PC-9 (cell line): ENCODE measurements at regions not wholly inside any gene's neighbourhood (a gene's known extent, or its start where the extent isn't known, plus 50 kb on each side); places are given as distances from the start of the nearest gene placed in this dataset.

ENCODE experiments used
- BruUV-seq: library from RNA; stranded (reverse); fragments of 400-500 nt; replicated peaks from 2 replicates; lab custom pipeline; 2021; lab: Mats Ljungman, UMichigan
- CTCF ChIA-PET: fragments of 300-600 bp; sonication (Branson Sonifier 250); formaldehyde crosslinking; loops from one replicate; lab custom pipeline; 2022; ENCODE audit warnings: antibody characterized with exemption; lab: Charles Lee
- POLR2A ChIA-PET: fragments of 300-600 bp; sonication (Branson Sonifier 250); formaldehyde crosslinking; loops from one replicate; lab custom pipeline; 2022; ENCODE audit warnings: antibody characterized with exemption; ENCODE audit not compliant: unreplicated experiment; lab: Charles Lee
- DNase-seq, 2 experiments: peaks; one replicate each; pipeline versions ENCODE4 v3.0.0 to v3.0.0-alpha.2; 2015 to 2022; ENCODE audit warnings: mixed read lengths in 1 of 2
- H2AFZ ChIP-seq: fragments of 200-600 bp; sonication (generic); 2 replicates; pipeline ENCODE4 v1.8.1; 2017; ENCODE audit warnings: antibody characterized with exemption
- H3F3A ChIP-seq: fragments of 200-600 bp; sonication (generic); 2 replicates; pipeline ENCODE4 v1.8.1; 2017; ENCODE audit warnings: antibody characterized with exemption, mild to moderate bottlenecking, low read depth; ENCODE audit not compliant: insufficient read depth
- H3K27ac ChIP-seq: fragments of 200-600 bp; sonication (generic); 2 replicates; pipeline ENCODE4 v1.6.1; 2016; ENCODE audit warnings: mixed run types
- H3K27me3 ChIP-seq: fragments of 200-600 bp; sonication (generic); 2 replicates; pipeline ENCODE4 v1.6.1; 2016; ENCODE audit warnings: low read depth, mixed run types; ENCODE audit not compliant: insufficient read depth
- H3K36me3 ChIP-seq: fragments of 200-600 bp; sonication (generic); 2 replicates; pipeline ENCODE4 v1.6.1; 2016; ENCODE audit warnings: low read depth, mixed run types
- H3K4me1 ChIP-seq: fragments of 200-600 bp; sonication (generic); replicated peaks from 2 replicates; pipeline ENCODE4 v1.6.1; 2016; ENCODE audit warnings: mixed run types; ENCODE audit not compliant: insufficient read depth
- H3K4me2 ChIP-seq: fragments of 200-600 bp; sonication (generic); 2 replicates; pipeline ENCODE4 v1.6.1; 2017; ENCODE audit warnings: mixed run types
- H3K4me3 ChIP-seq: fragments of 200-600 bp; sonication (generic); 2 replicates; pipeline ENCODE4 v1.6.1; 2016; ENCODE audit warnings: mixed run types
- H3K79me2 ChIP-seq: fragments of 200-600 bp; sonication (generic); 2 replicates; pipeline ENCODE4 v1.6.1; 2017; ENCODE audit warnings: low read depth, mixed run types
- H3K9me2 ChIP-seq: fragments of 200-600 bp; sonication (generic); 2 replicates; pipeline ENCODE4 v1.8.1; 2017; ENCODE audit warnings: mild to moderate bottlenecking; ENCODE audit not compliant: insufficient read depth
- H3K9me3 ChIP-seq: fragments of 200-600 bp; sonication (generic); 2 replicates; pipeline ENCODE4 v1.8.1; 2016; ENCODE audit warnings: low read depth; ENCODE audit not compliant: insufficient read depth
- H4K20me1 ChIP-seq: fragments of 200-600 bp; sonication (generic); 2 replicates; pipeline ENCODE4 v1.8.1; 2017; ENCODE audit not compliant: insufficient read depth
- EZH2 ChIP-seq: fragments of 200-600 bp; sonication (generic); IDR thresholded peaks from 2 replicates; pipeline ENCODE4 v1.8.0; 2017; ENCODE audit warnings: antibody characterized with exemption, low read depth
- intact Hi-C: fragments of 100-400 bp; cut with micrococcal nuclease; formaldehyde crosslinking; loops from one replicate; pipeline ENCODE4 v1.10.0; 2022; ENCODE audit not compliant: unreplicated experiment
- TF ChIP-seq, protein P1 (sequence below): fragments of 200-600 bp; sonication (generic); conservative IDR thresholded peaks from 2 replicates; pipeline ENCODE4 v1.6.1; 2017; ENCODE audit warnings: mixed run types, antibody characterized with exemption, mild to moderate bottlenecking, moderate library complexity

DNA sequence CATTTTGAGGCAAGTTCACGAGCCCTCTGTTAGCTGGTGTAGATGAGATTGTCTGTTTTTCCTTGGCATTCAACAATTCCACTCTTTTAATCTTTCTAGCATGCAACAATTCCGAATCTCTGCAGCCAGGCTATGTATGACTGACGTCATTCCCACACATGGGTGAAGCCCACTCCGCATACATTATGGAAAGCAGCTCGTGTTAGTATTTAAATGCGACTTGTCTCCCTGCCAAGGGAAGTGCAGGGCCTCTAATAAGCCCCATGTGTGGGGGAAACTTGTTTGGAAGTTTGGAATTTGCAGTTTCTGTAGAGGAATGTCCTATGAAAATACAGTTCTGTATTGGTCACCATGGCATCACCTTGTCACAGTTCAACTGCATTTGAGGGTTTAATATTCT lies 146.0 kb upstream of the FBXL7 start:
- Histone ChIP-seq H4K20me1 (no peaks in the 10 kb centered on the region), H3K9me3 (no peaks in the 10 kb centered on the region), H3K4me2 (no peak overlapping the region), H3K4me1 (no peaks in the 10 kb centered on the region), H3K9me2 (no peaks in the 10 kb centered on the region), H3K36me3 (no peaks in the 10 kb centered on the region), H3K79me2 (no peaks in the 10 kb centered on the region), H2AFZ (no peak overlapping the region), H3K27me3 (no peaks in the 10 kb centered on the region), H3F3A (no peaks in the 10 kb centered on the region), H3K4me3 (no peak overlapping the region), H3K27ac (no peak overlapping the region)
- no peak for DNase-seq
- ChIA-PET POLR2A (no interaction called here), CTCF (no interaction called here)
- BruUV-seq: no TSS peak
- intact Hi-C loops: no loop called here
- no peak for TF ChIP-seq EZH2
- TF ChIP-seq, protein P1, sequence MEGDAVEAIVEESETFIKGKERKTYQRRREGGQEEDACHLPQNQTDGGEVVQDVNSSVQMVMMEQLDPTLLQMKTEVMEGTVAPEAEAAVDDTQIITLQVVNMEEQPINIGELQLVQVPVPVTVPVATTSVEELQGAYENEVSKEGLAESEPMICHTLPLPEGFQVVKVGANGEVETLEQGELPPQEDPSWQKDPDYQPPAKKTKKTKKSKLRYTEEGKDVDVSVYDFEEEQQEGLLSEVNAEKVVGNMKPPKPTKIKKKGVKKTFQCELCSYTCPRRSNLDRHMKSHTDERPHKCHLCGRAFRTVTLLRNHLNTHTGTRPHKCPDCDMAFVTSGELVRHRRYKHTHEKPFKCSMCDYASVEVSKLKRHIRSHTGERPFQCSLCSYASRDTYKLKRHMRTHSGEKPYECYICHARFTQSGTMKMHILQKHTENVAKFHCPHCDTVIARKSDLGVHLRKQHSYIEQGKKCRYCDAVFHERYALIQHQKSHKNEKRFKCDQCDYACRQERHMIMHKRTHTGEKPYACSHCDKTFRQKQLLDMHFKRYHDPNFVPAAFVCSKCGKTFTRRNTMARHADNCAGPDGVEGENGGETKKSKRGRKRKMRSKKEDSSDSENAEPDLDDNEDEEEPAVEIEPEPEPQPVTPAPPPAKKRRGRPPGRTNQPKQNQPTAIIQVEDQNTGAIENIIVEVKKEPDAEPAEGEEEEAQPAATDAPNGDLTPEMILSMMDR: no peak

GRCh38 chr5:15353086-15353645 lies 146.8 kb upstream of the FBXL7 start:
- ChIA-PET CTCF (interaction anchor here (0.6 kb wide), 1 partner anchor 119 kb away, joined by 3 read pairs; no protein-coding TSS in a partner anchor), POLR2A (no interaction called here)
- no TSS peak for BruUV-seq
- no peak for TF ChIP-seq EZH2
- TF ChIP-seq, protein P1: no peak
- H3K36me3 ChIP-seq: no peaks in the 10 kb centered on the region
- no peaks in the 10 kb centered on the region for H4K20me1 ChIP-seq
- no peaks in the 10 kb centered on the region for H3F3A ChIP-seq
- H3K4me3 ChIP-seq: no peak overlapping the region
- no peaks in the 10 kb centered on the region for H3K9me2 ChIP-seq
- H2AFZ ChIP-seq: no peak overlapping the region
- H3K27ac ChIP-seq: no peak overlapping the region
- H3K9me3 ChIP-seq: no peaks in the 10 kb centered on the region
- H3K27me3 ChIP-seq: no peaks in the 10 kb centered on the region
- DNase-seq: no peak
- no peaks in the 10 kb centered on the region for H3K4me1 ChIP-seq
- H3K4me2 ChIP-seq: no peak overlapping the region
- intact Hi-C loops: no loop called here
- no peaks in the 10 kb centered on the region for H3K79me2 ChIP-seq

- no TSS peak for BruUV-seq
- H3F3A ChIP-seq: no peaks in the 10 kb centered on the region
- no peak overlapping the region for H3K4me2 ChIP-seq
- no peak for DNase-seq
- no peaks in the 10 kb centered on the region for H3K36me3 ChIP-seq
- no peak overlapping the region for H3K4me3 ChIP-seq
- ChIA-PET POLR2A (no interaction called here), CTCF (no interaction called here)
- no peak overlapping the region for H2AFZ ChIP-seq
- H3K79me2 ChIP-seq: no peaks in the 10 kb centered on the region
- no peaks in the 10 kb centered on the region for H4K20me1 ChIP-seq
- H3K4me1 ChIP-seq: no peaks in the 10 kb centered on the region
- no peak overlapping the region for H3K27ac ChIP-seq
- H3K9me2 ChIP-seq: no peaks in the 10 kb centered on the region
- H3K9me3 ChIP-seq: no peaks in the 10 kb centered on the region
- TF ChIP-seq EZH2: no peak
- TF ChIP-seq, protein P1: no peak
- intact Hi-C loops: no loop called here
- H3K27me3 ChIP-seq: 0 out of 2 replicates have a peak, but pooled peaks cover 10% of the 10 kb centered on the region
These were observed 149.4 kb upstream of the FBXL7 start for GRCh38 chr5:15350614-15351013.
